ENCODE measurements at regions not wholly inside any gene's neighbourhood (a gene's known extent, or its start where the extent isn't known, plus 50 kb on each side); places are given as distances from the start of the nearest gene placed in this dataset.

- TF ChIP-seq CTCF (IDR thresholded peaks at IDR 0.05) (no peak), POLR2AphosphoS5 (IDR thresholded peaks at IDR 0.05) (no peak)
Observed at GRCh38 chr14:53409969-53410368, 256.8 kb upstream of the DDHD1 start.
